SK-MEL-5 (cell line): ENCODE measurements at regions not wholly inside any gene's neighbourhood (a gene's known extent, or its start where the extent isn't known, plus 50 kb on each side); places are given as distances from the start of the nearest gene placed in this dataset.

Experiments used
- DNase-seq: peaks from one replicate; pipeline ENCODE4 v3.0.0-alpha.2; 2016; ENCODE audit warnings: low read depth, low spot score
- in situ Hi-C: cut with HindIII; loops from 2 replicates; pipeline ENCODE4 v1.10.0; 2016; ENCODE audit warnings: low sequenced_read_pairs, high pct_unique_total_duplicates, low pct_unique_long_range_greater_than_20kb

- in situ Hi-C loops = no loop called here
- DNase-seq = no peak
These were observed 153.7 kb upstream of the IGF1 start for GRCh38 chr12:102633981-102634605.

GRCh38 chr12:102631274-102631673, 150.9 kb upstream of the IGF1 start:
- in situ Hi-C loops = no loop called here
- no peak for DNase-seq

GRCh38 chr12:102629262-102629888, 149.0 kb upstream of the IGF1 start:
- in situ Hi-C loops = no loop called here
- DNase-seq = no peak

GRCh38 chr12:102625819-102626218, 145.5 kb upstream of the IGF1 start:
- in situ Hi-C loops = no loop called here
- no peak for DNase-seq

- DNase-seq = no peak
- in situ Hi-C loops = no loop called here
These were observed 142.3 kb upstream of the IGF1 start for GRCh38 chr12:102622618-102623017.

GRCh38 chr12:102618197-102618877, 138.0 kb upstream of the IGF1 start:
- in situ Hi-C loops = no loop called here

GRCh38 chr12:102616692-102617091, 136.3 kb upstream of the IGF1 start:
- DNase-seq = no peak
- in situ Hi-C loops = no loop called here

More at GRCh38 chr12:102618197-102618877, 138.0 kb upstream of the IGF1 start:
- no peak for DNase-seq

- in situ Hi-C loops = no loop called here
- no peak for DNase-seq
These were observed 131.6 kb upstream of the IGF1 start for GRCh38 chr12:102611995-102612394.

- in situ Hi-C loops = no loop called here
- no peak for DNase-seq
These were observed 129.6 kb upstream of the IGF1 start for GRCh38 chr12:102609996-102610395.

GRCh38 chr12:102603021-102603420, 122.7 kb upstream of the IGF1 start:
- DNase-seq = no peak
- in situ Hi-C loops = no loop called here

- in situ Hi-C loops = no loop called here
- no peak for DNase-seq
These were observed 122.2 kb upstream of the IGF1 start for GRCh38 chr12:102602521-102602920.

- DNase-seq = no peak
- in situ Hi-C loops = no loop called here
These were observed 121.3 kb upstream of the IGF1 start for GRCh38 chr12:102601621-102602020.

GRCh38 chr12:102596687-102597086, 116.3 kb upstream of the IGF1 start:
- in situ Hi-C loops = no loop called here
- DNase-seq = no peak

GRCh38 chr12:102596031-102596430, 115.7 kb upstream of the IGF1 start:
- in situ Hi-C loops = no loop called here
- DNase-seq = no peak

GRCh38 chr12:102595315-102595714, 115.0 kb upstream of the IGF1 start:
- no peak for DNase-seq
- in situ Hi-C loops = no loop called here

GRCh38 chr12:102593134-102593533, 112.8 kb upstream of the IGF1 start:
- in situ Hi-C loops = no loop called here
- no peak for DNase-seq

- DNase-seq = no peak
- in situ Hi-C loops = no loop called here
These were observed 111.8 kb upstream of the IGF1 start for GRCh38 chr12:102592134-102592533.

GRCh38 chr12:102573237-102573636, 92.9 kb upstream of the IGF1 start:
- in situ Hi-C loops = no loop called here

GRCh38 chr12:102571889-102572288, 91.5 kb upstream of the IGF1 start:
- in situ Hi-C loops = no loop called here
- no peak for DNase-seq

More at GRCh38 chr12:102573237-102573636, 92.9 kb upstream of the IGF1 start:
- DNase-seq = no peak
